H1 (cell line): ENCODE measurements at regions not wholly inside any gene's neighbourhood (a gene's known extent, or its start where the extent isn't known, plus 50 kb on each side); places are given as distances from the start of the nearest gene placed in this dataset.

Source experiments
- CTCF ChIA-PET: fragments of 300-600 bp; sonication (Branson Sonifier 250); formaldehyde crosslinking; loops from one replicate; lab custom pipeline; 2021; ENCODE audit not compliant: partially characterized antibody; lab: Charles Lee
- POLR2A ChIA-PET: fragments of 300-600 bp; sonication (Branson Sonifier 250); formaldehyde crosslinking; loops from one replicate; lab custom pipeline; 2021; ENCODE audit warnings: inconsistent platforms; ENCODE audit not compliant: partially characterized antibody; lab: Charles Lee
- DNase-seq, 2 experiments: peaks; one replicate each; pipeline versions ENCODE4 v3.0.0 to v3.0.0-alpha.2; 2010 to 2022; ENCODE audit warnings: low spot score in 2 of 2, low read depth in 1 of 2, mixed read lengths in 1 of 2
- FAIRE-seq: peaks from 2 replicates; lab custom pipeline; 2011; peaks lifted over from hg19 to GRCh38; lab: Jason Lieb, UNC
- H2AFZ ChIP-seq: 2 replicates; pipeline ENCODE4 v1.8.1; 2012; ENCODE audit warnings: low read length, inconsistent platforms
- H2AK5ac ChIP-seq: 2 replicates; pipeline ENCODE4 v1.6.1; 2013; ENCODE audit warnings: low read depth, low read length
- H2BK120ac ChIP-seq: replicated peaks from 2 replicates; pipeline ENCODE3; 2013; ENCODE audit warnings: low read depth, low read length, inconsistent platforms
- H2BK12ac ChIP-seq: 2 replicates; pipeline ENCODE4 v1.6.1; 2013; ENCODE audit warnings: low read depth, low read length
- H2BK15ac ChIP-seq: 2 replicates; pipeline ENCODE4 v1.6.1; 2013; ENCODE audit warnings: low read length
- H2BK20ac ChIP-seq: 2 replicates; pipeline ENCODE4 v1.6.1; 2013; ENCODE audit warnings: low read length
- H2BK5ac ChIP-seq: 2 replicates; pipeline ENCODE4 v1.6.1; 2013; ENCODE audit warnings: low read depth, low read length
- H3K14ac ChIP-seq: 2 replicates; pipeline ENCODE4 v1.6.1; 2013; ENCODE audit warnings: inconsistent platforms; ENCODE audit not compliant: insufficient read length
- H3K18ac ChIP-seq: 2 replicates; pipeline ENCODE4 v1.6.1; 2013; ENCODE audit warnings: low read length; ENCODE audit errors: extremely low read depth
- H3K23ac ChIP-seq: 2 replicates; pipeline ENCODE4 v1.6.1; 2013; ENCODE audit warnings: inconsistent platforms; ENCODE audit not compliant: insufficient read length
- H3K23me2 ChIP-seq: 2 replicates; pipeline ENCODE4 v1.6.1; 2013; ENCODE audit warnings: low read depth, low read length
- H3K27ac ChIP-seq: 2 replicates; pipeline ENCODE4 v1.6.1; 2011; ENCODE audit warnings: low read depth, low read length, inconsistent platforms
- H3K27me3 ChIP-seq, 4 experiments: replicated peaks in 1 of 4; 1 replicate in 1 of 4; 2 replicates in 3 of 4; pipeline versions ENCODE4 v1.6.1 to v1.8.1; 2011 to 2013; ENCODE audit warnings: low read length in 3 of 4, mild to moderate bottlenecking in 3 of 4, inconsistent platforms in 2 of 4, mixed read lengths in 2 of 4, moderate library complexity in 1 of 4; ENCODE audit not compliant: control insufficient read depth in 3 of 4, insufficient read depth in 3 of 4; ENCODE audit errors: extremely low read depth in 1 of 4
- H3K36me3 ChIP-seq, 4 experiments: 2 replicates each; pipeline versions ENCODE4 v1.6.1 to v1.8.1; 2011 to 2013; ENCODE audit warnings: mild to moderate bottlenecking in 4 of 4, low read length in 3 of 4, moderate library complexity in 2 of 4, control low read depth in 1 of 4, inconsistent platforms in 1 of 4; ENCODE audit not compliant: insufficient read depth in 4 of 4, control insufficient read depth in 2 of 4
- H3K4ac ChIP-seq: replicated peaks from 2 replicates; pipeline ENCODE3; 2013; ENCODE audit warnings: low read length, low read depth, mixed read lengths, inconsistent platforms; ENCODE audit not compliant: insufficient read length
- H3K4me1 ChIP-seq, 4 experiments: replicated peaks in 1 of 4; 1 replicate in 1 of 4; 2 replicates in 3 of 4; pipeline versions ENCODE4 v1.6.1 to v1.8.1; 2011 to 2013; ENCODE audit warnings: low read length in 3 of 4, inconsistent platforms in 2 of 4, mixed read lengths in 1 of 4; ENCODE audit not compliant: insufficient read depth in 4 of 4, control insufficient read depth in 3 of 4
- H3K4me2 ChIP-seq, 2 experiments: 2 replicates each; pipeline versions ENCODE4 v1.6.1 to v1.8.1; 2011 to 2013; ENCODE audit warnings: low read depth in 2 of 2, low read length in 2 of 2, control low read depth in 1 of 2, inconsistent platforms in 1 of 2, mild to moderate bottlenecking in 1 of 2; ENCODE audit not compliant: insufficient read depth in 1 of 2
- H3K4me3 ChIP-seq, 4 experiments: fragments of 200-600, 300-600 bp in 1 of 4; sonication (generic), shearing (Covaris generic), sonication (Bioruptor Twin) in 1 of 4; 2 replicates each; pipeline versions ENCODE4 v1.5.1 to v1.8.1; 2011 to 2016; ENCODE audit warnings: low read length in 4 of 4, low read depth in 3 of 4, control low read depth in 2 of 4, inconsistent platforms in 2 of 4, mild to moderate bottlenecking in 2 of 4, mixed read lengths in 1 of 4, moderate library complexity in 1 of 4; ENCODE audit not compliant: insufficient read depth in 2 of 4; ENCODE audit errors: extremely low read depth in 1 of 4
- H3K56ac ChIP-seq: replicated peaks from 2 replicates; pipeline ENCODE3; 2013; ENCODE audit warnings: low read depth, mild to moderate bottlenecking, mixed read lengths, low read length, inconsistent platforms; ENCODE audit not compliant: insufficient read length
- H3K79me1 ChIP-seq: 2 replicates; pipeline ENCODE4 v1.6.1; 2013; ENCODE audit warnings: low read depth, low read length, control low read depth
- H3K79me2 ChIP-seq, 2 experiments: 2 replicates each; pipeline versions ENCODE4 v1.6.1 to v1.8.1; 2012 to 2013; ENCODE audit warnings: low read length in 2 of 2, mild to moderate bottlenecking in 2 of 2, inconsistent platforms in 1 of 2; ENCODE audit not compliant: insufficient read depth in 2 of 2, control insufficient read depth in 1 of 2
- H3K9ac ChIP-seq, 4 experiments: replicated peaks in 1 of 4; 1 replicate in 1 of 4; 2 replicates in 3 of 4; pipeline versions ENCODE4 v1.6.1 to v1.8.1; 2011 to 2013; ENCODE audit warnings: low read depth in 3 of 4, low read length in 3 of 4, control low read depth in 2 of 4, mild to moderate bottlenecking in 2 of 4, moderate library complexity in 2 of 4, inconsistent platforms in 1 of 4; ENCODE audit errors: extremely low read depth in 1 of 4
- H3K9me3 ChIP-seq, 2 experiments: 2 replicates each; pipeline versions ENCODE4 v1.6.1 to v1.8.1; 2012 to 2013; ENCODE audit warnings: mild to moderate bottlenecking in 2 of 2, moderate library complexity in 2 of 2, control low read depth in 1 of 2, inconsistent platforms in 1 of 2, low read depth in 1 of 2, low read length in 1 of 2, mixed read lengths in 1 of 2; ENCODE audit not compliant: insufficient read depth in 2 of 2
- H4K20me1 ChIP-seq, 2 experiments: replicated peaks in 1 of 2; 2 replicates each; pipeline versions ENCODE3 to v1.8.1; 2011 to 2013; ENCODE audit warnings: inconsistent platforms in 2 of 2, low read length in 2 of 2, mild to moderate bottlenecking in 1 of 2; ENCODE audit not compliant: insufficient read depth in 2 of 2, control insufficient read depth in 1 of 2
- H4K5ac ChIP-seq: 2 replicates; pipeline ENCODE4 v1.6.1; 2013; ENCODE audit warnings: low read length, low read depth, mixed read lengths, inconsistent platforms; ENCODE audit not compliant: insufficient read length
- H4K8ac ChIP-seq: 2 replicates; pipeline ENCODE4 v1.8.0; 2013; ENCODE audit warnings: mild to moderate bottlenecking, moderate library complexity, low read length, inconsistent platforms; ENCODE audit not compliant: insufficient read depth; ENCODE audit errors: extremely low read depth
- H4K91ac ChIP-seq: replicated peaks from 2 replicates; pipeline ENCODE3; 2013; ENCODE audit warnings: low read length, mixed read lengths, inconsistent platforms; ENCODE audit not compliant: insufficient read length
- WGBS, 2 experiments: shearing (Covaris generic) in 1 of 2; methylation state at CpG; one replicate each; pipeline versions ENCODE4 v1.1.6 to v1.1.7; 2013 to 2015; ENCODE audit warnings: low lambda C conversion rate in 2 of 2, mixed read lengths in 2 of 2, inconsistent platforms in 1 of 2, low coverage in 1 of 2, missing lambda C conversion rate in 1 of 2; ENCODE audit not compliant: insufficient replicate concordance in 2 of 2, insufficient coverage in 1 of 2, insufficient read length in 1 of 2; ENCODE audit errors: extremely low coverage in 1 of 2, missing lambda C conversion rate in 1 of 2; 5-methylcytosine and 5-hydroxymethylcytosine counted together

GRCh38 chr7:113774182-113774807, 144.5 kb downstream of the PPP1R3A start:
- Histone ChIP-seq H3K36me3 (no peaks in the 10 kb centered on the region), H2BK5ac (no peak overlapping the region), H3K23ac (no peak overlapping the region), H2BK120ac (no peak overlapping the region), H3K4me3 (no peak overlapping the region), H2AK5ac (no peak overlapping the region), H4K91ac (no peak overlapping the region), H4K20me1 (no peaks in the 10 kb centered on the region), H3K56ac (no peak overlapping the region), H3K18ac (no peak overlapping the region), H2BK15ac (no peak overlapping the region), H2BK12ac (no peak overlapping the region), H4K5ac (no peak overlapping the region), H3K9ac (no peak overlapping the region), H3K4me2 (no peak overlapping the region), H4K8ac (no peak overlapping the region), H3K23me2 (no peaks in the 10 kb centered on the region), H3K4ac (no peak overlapping the region), H3K79me1 (no peaks in the 10 kb centered on the region), H3K4me1 (no peaks in the 10 kb centered on the region), H3K27me3 (no peaks in the 10 kb centered on the region), H3K9me3 (no peaks in the 10 kb centered on the region), H3K27ac (no peak overlapping the region), H3K79me2 (no peaks in the 10 kb centered on the region), H2AFZ (no peak overlapping the region), H3K14ac (no peak overlapping the region), H2BK20ac (no peak overlapping the region)
- WGBS, 2 experiments: 38% methylated on average over 3 of the region's 3 CpGs; no CpG with 5 or more reads in 1 of the 2 experiments
- ChIA-PET CTCF (interaction anchor here (0.8 to 2.5 kb wide), 9 partner anchors 8 to 64 kb away, joined by 3 to 12 read pairs (median 6); no protein-coding TSS in a partner anchor), POLR2A (no interaction called here)
- DNase-seq (no peak), FAIRE-seq (no peak)
